ENCODE measurements at regions not wholly inside any gene's neighbourhood (a gene's known extent, or its start where the extent isn't known, plus 50 kb on each side); places are given as distances from the start of the nearest gene placed in this dataset.
"Not testable (repeated sequence)": the region's sequence is repeated elsewhere in the genome, so short reads cannot be mapped to it uniquely, and the experiment has no call there.

DNA sequence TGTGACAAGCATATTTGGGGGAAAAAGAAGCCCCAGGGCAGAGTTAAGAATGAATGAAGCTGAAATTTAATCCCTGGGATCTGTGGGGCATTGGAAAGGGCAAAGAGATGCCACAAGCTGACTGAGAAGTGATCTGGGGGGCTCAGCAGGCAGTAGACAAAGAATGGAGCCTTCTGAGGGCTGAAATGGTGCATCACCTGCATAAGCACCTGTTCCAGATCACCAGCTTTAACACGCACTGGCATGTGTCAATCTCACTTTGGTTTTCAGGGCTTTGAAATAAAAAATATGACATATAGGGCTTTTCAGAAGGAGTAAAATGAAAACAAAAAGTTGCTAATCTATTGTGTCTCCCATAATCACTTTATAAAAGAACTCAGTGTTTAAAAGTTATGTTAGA is 210.8 kb upstream of the ARHGEF26 start:
- DNase-seq (ENCODE audit: low spot score) = no peak

DNA sequence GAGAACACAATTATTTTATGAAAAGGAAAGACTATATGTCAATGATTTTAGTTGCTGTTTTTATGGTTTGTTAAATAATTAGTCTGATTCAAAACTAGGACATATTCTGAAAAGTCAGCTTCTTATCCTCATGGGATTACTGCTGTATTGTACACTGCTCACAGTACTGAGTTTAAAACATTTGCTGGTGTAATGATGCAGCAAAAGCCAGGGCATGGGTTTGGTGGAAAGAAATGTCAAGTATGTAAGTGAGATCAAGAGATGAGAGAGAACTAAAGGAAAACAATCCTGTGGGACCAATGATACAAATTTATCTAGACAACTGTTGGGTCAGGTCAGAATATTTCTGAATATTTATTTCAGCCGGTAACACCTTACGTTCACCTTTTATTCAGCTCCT is 210.1 kb upstream of the ARHGEF26 start:
- DNase-seq (ENCODE audit: low spot score) = no peak

DNA sequence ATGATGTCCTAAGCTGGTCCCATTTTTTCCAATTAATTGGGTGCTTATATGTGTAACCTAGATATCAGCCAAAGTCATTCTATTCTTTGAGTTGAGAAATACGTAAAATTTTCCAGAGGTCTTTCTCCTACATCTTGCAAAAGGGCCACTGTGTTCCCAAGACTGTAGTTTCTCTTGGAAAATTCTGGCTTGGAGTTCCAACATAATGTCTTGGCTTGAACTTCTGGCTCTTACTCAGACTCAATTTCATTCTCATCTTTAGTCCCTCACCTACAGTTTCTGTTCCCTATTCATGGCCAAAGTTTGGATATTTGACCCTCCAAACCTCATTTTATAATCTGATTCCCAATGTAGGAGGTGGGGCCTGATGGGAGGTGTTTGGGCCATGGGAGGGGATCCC is 201.4 kb upstream of the ARHGEF26 start:
- no peak for DNase-seq (ENCODE audit: low spot score)

- DNase-seq (ENCODE audit: low spot score) = no peak
Measured at GRCh38 chr3:153921826-153922225, 199.4 kb upstream of the ARHGEF26 start.

DNA sequence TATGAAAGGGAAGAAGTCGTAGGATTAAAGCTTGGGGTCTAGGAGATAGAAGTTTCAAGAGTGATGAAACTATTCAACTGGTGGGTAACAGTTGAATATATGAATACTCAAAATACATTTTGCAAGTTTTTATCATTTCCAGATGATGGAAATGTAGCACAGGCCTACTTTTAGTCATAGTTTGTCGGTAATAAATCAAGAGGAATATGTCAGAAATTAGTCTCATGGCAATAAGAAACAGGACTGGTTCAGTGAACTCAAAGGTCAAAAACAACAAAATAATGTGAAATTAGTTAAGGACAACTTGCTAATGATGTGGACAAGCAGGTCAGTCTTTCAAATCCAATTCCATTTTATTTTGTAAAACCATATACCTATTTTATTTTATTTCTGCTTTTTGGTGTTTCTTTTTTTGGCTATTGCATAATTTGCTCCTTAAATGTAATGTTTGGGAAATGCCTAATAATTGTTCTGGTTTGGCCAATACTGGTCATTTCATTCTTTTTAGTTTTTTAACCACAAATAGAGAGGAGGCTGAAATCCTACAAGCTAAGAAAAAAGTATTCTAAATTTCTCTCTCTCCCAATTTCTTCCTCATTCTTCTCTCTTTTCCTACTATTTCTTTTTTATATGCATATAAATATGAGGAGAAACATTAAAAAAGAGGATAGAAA is 195.2 kb upstream of the ARHGEF26 start:
- DNase-seq (ENCODE audit: low spot score) = no peak

- DNase-seq (ENCODE audit: low spot score) = no peak
Measured at GRCh38 chr3:153927107-153927506, 194.1 kb upstream of the ARHGEF26 start.

DNA sequence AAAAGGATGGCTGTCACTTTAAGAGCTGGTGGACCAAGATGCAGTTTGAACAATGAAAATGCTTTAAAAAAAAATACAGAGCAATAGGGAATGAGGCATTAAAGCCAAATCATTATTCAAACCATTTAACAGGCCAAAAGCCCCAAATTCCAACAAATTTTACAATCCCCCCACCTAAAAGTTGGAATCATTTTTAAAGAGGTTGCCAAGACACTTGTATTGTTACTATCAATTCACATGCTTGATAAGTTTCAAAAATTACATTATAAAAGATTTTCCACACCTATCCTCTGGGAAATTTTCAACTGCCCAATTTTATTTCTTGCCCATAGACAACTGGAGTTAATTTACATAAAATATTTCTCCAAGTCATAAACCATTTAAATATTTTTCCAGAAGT is 192.3 kb upstream of the ARHGEF26 start:
- no peak for DNase-seq (ENCODE audit: low spot score)

GRCh38 chr3:153933481-153933880 is 187.7 kb upstream of the ARHGEF26 start:
- DNase-seq (ENCODE audit: low spot score) = not testable (repeated sequence)

DNA sequence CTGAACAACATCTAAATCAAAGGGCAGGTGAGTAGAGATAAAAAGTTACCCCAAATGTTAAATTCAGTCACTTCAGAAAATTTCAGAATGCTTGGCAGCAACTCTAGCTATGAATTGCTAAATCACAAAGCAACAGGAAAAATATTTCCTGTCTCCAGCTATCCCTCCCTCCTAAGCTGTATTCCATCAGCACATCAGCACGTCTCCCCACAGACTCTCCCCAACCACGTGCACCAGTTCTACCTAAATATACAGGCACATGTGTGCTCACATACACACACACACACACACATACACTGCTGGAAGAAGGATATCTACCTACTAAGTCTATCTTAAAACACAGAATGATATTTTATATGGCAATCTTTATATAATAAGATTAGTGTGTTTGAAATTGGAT is 177.1 kb upstream of the ARHGEF26 start:
- DNase-seq (ENCODE audit: low spot score) = no peak

GRCh38 chr3:153951276-153951675 is 169.9 kb upstream of the ARHGEF26 start:
- no peak for DNase-seq (ENCODE audit: low spot score)

GRCh38 chr3:153952091-153952490 is 169.1 kb upstream of the ARHGEF26 start:
- no peak for DNase-seq (ENCODE audit: low spot score)

- no peak for DNase-seq (ENCODE audit: low spot score)
Measured at GRCh38 chr3:153956613-153957012, 164.6 kb upstream of the ARHGEF26 start.

GRCh38 chr3:153957421-153957820 is 163.8 kb upstream of the ARHGEF26 start:
- DNase-seq (ENCODE audit: low spot score) = no peak

- DNase-seq (ENCODE audit: low spot score) = no peak
Measured at GRCh38 chr3:153958635-153959595, 162.3 kb upstream of the ARHGEF26 start.

DNA sequence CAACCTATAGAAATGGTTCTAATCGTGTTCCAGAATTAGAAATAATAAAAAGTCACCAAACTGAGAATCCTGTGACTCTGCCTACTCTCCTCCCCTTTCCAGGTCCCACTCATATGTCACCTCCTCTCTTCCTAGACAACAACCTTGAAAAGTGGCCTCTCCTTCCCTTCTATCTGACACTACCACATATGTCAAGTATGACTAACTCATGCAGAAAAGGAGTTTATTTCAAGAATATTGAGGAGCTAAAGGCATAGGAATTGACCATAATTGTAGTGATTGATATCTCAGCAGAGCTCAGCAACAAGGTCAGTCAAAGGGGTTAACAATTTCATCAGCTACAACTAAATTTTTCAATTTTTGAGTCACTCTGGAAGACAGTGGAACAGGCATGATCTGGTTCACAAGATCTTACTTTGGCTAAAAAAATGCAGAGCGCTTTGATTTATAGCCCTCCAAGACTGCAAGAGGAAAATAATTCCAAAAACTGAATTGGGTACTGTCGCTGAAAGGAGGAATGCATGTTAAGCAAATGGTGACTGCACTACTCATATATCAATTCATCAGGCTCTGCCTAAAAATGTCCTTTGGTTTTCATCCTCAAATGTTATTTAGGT is 160.6 kb upstream of the ARHGEF26 start:
- no peak for DNase-seq (ENCODE audit: low spot score)

- DNase-seq (ENCODE audit: low spot score) = no peak
Measured at GRCh38 chr3:153961494-153961893, 159.7 kb upstream of the ARHGEF26 start.

DNA sequence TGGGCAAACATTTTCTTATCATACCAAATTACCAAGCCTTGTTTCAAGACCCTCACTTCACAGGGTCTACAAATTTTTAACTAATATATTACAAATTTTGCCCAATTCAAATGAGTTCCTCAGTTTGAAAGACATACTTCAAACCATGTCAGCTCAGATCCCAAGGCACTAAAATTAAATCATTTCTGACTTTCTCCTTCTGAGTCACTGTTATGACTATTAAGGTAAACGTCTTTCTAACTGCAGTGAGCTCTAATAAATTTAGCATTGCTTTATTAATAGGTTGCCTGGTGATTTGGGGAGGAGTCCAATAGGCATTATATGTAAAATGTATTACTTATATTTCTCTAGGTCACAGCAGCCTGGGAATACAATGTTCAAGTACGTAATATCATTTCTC is 158.2 kb upstream of the ARHGEF26 start:
- no peak for DNase-seq (ENCODE audit: low spot score)

GRCh38 chr3:153967260-153967659 is 153.9 kb upstream of the ARHGEF26 start:
- no peak for DNase-seq (ENCODE audit: low spot score)

- DNase-seq (ENCODE audit: low spot score) = no peak
Measured at GRCh38 chr3:153970047-153970446, 151.1 kb upstream of the ARHGEF26 start.

DNA sequence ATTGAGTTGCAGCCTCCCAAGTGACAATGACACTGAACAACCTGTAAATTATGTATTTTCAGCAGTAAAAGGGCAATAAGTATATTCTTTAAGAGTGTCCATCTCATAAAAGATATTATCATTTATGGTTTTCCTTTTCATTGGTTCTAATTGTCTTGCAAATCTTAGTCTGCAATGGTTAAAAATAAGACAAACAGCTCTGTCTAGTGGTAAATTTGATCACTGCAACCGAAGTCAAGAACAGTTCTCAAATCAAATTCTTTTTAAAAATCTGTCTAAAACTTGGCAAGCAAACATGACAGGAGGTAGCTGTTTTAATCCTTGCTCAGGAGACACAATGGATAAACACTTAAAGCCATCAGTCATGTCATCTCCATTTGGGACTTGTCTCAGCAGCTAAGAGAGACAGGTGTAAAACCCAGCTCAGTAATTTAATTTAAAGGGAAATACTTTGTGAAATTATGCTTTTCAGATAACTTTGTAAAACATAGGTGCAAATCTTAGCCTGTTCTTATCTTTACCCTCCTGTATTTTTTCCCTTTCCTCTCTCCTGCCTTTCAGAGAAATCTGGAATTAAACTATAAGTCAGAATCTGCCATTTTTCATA is 150.3 kb upstream of the ARHGEF26 start:
- DNase-seq (ENCODE audit: low spot score) = no peak

DNA sequence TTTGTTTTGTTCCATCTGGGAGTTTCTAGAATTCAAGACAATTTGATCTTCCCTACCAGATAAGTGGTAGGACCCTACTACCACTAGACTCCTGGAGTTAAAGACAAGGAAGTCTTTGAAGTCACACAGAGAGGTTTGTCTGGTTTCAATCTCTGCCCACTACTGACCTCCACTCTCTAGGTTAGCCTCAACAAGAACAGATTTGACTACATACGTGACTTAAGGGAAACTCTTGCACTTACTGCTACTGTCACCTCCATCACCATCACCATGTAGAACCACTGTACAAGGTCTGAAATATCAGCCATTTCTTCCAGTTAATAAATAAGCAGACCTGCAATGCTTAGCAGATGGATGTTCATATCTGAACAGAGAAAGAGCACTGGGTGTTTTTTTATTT is 148.3 kb upstream of the ARHGEF26 start:
- no peak for DNase-seq (ENCODE audit: low spot score)

DNA sequence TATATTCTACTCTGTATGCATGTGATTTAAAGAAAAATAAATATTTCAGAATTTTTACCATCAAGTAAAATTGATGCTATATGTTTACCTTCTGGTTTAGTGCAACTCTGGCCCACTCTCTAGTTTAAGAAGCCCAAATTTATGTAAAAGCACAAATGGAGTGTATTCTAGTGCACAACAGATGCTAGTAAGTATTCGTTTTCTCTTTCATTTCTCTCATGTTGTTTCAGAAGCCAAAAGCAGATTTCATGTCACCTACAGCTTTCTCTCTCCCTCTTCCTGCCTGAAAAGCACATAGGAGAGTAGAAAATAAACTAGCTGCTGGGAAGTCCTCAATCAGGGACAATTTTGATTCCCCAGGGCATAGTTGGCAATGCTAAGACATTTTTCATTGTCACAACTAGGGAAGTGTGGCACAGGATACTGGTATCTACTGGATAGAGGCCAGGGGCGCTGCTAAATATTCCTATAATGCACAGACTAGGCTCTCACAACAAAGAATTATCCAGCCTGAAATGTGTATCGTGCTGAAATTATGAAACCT is 147.4 kb upstream of the ARHGEF26 start:
- DNase-seq (ENCODE audit: low spot score) = no peak
